Smooth muscle cell (in vitro differentiated cells): ENCODE measurements at regions not wholly inside any gene's neighbourhood (a gene's known extent, or its start where the extent isn't known, plus 50 kb on each side); places are given as distances from the start of the nearest gene placed in this dataset.

Source experiments
- DNase-seq: peaks from one replicate; lab custom pipeline; 2025; ENCODE audit not compliant: unreplicated experiment; lab: John Stamatoyannopoulos, UW
- H2AFZ ChIP-seq: fragments of 200-600 bp; sonication (generic); 2 replicates; pipeline ENCODE4 v1.6.0; 2016; ENCODE audit warnings: antibody characterized with exemption, low read depth, mild to moderate bottlenecking
- H3F3A ChIP-seq: fragments of 200-600 bp; sonication (generic); 2 replicates; pipeline ENCODE4 v1.6.0; 2017; ENCODE audit warnings: antibody characterized with exemption, low read depth
- H3K27ac ChIP-seq: fragments of 200-600 bp; sonication (generic); 2 replicates; pipeline ENCODE4 v1.5.1; 2016; ENCODE audit warnings: low read depth, mild to moderate bottlenecking
- H3K27me3 ChIP-seq: fragments of 200-600 bp; sonication (generic); 2 replicates; pipeline ENCODE4 v1.6.1; 2016; ENCODE audit warnings: low read depth, mild to moderate bottlenecking
- H3K36me3 ChIP-seq: fragments of 200-600 bp; sonication (generic); 2 replicates; pipeline ENCODE4 v1.5.1; 2016; ENCODE audit warnings: low read depth
- H3K4me1 ChIP-seq: fragments of 200-600 bp; sonication (generic); 2 replicates; pipeline ENCODE4 v1.5.1; 2016; ENCODE audit warnings: low read depth
- H3K4me2 ChIP-seq: fragments of 200-600 bp; sonication (generic); 2 replicates; pipeline ENCODE4 v1.6.0; 2016; ENCODE audit warnings: mild to moderate bottlenecking
- H3K4me3 ChIP-seq: fragments of 200-600 bp; sonication (generic); 2 replicates; pipeline ENCODE4 v1.5.1; 2016; ENCODE audit warnings: mild to moderate bottlenecking
- H3K79me2 ChIP-seq: fragments of 200-600 bp; sonication (generic); 2 replicates; pipeline ENCODE4 v1.6.0; 2016; ENCODE audit warnings: low read depth, mild to moderate bottlenecking
- H3K9ac ChIP-seq: fragments of 200-600 bp; sonication (generic); 2 replicates; pipeline ENCODE4 v1.6.0; 2016; ENCODE audit warnings: low read depth
- H3K9me3 ChIP-seq: fragments of 200-600 bp; sonication (generic); replicated peaks from 2 replicates; pipeline ENCODE4 v1.5.1; 2016; ENCODE audit warnings: low read depth
- H4K20me1 ChIP-seq: fragments of 200-600 bp; sonication (generic); 2 replicates; pipeline ENCODE4 v1.6.0; 2016; ENCODE audit warnings: low read depth
- CTCF ChIP-seq: fragments of 200-600 bp; sonication (generic); IDR thresholded peaks from 2 replicates; pipeline ENCODE4 v1.5.1; 2017; ENCODE audit warnings: borderline replicate concordance, mild to moderate bottlenecking, antibody characterized with exemption; ENCODE audit not compliant: insufficient read depth, poor library complexity, severe bottlenecking
- WGBS: methylation state at CpG from one replicate; pipeline ENCODE4 v1.1.7; 2016; ENCODE audit warnings: low lambda C conversion rate; 5-methylcytosine and 5-hydroxymethylcytosine counted together

GRCh38 chr13:111064661-111065060, 50.4 kb upstream of the ARHGEF7 start:
- no peak overlapping the region for H3K4me2 ChIP-seq
- no peaks in the 10 kb centered on the region for H3F3A ChIP-seq
- no peaks in the 10 kb centered on the region for H3K36me3 ChIP-seq
- no peaks in the 10 kb centered on the region for H3K27me3 ChIP-seq
- H3K9ac ChIP-seq = no peak overlapping the region
- H3K79me2 ChIP-seq = no peaks in the 10 kb centered on the region
- no peak for DNase-seq
- H3K4me1 ChIP-seq = no peaks in the 10 kb centered on the region
- H2AFZ ChIP-seq = no peak overlapping the region
- 87% methylated on average over 3 of the region's 3 CpGs for WGBS
- no peaks in the 10 kb centered on the region for H4K20me1 ChIP-seq
- no peak for TF ChIP-seq CTCF
- H3K9me3 ChIP-seq = no peaks in the 10 kb centered on the region
- H3K4me3 ChIP-seq = no peak overlapping the region
- H3K27ac ChIP-seq = no peak overlapping the region

- Histone ChIP-seq H3K4me2 (no peak overlapping the region), H3K9me3 (no peaks in the 10 kb centered on the region), H3K36me3 (no peaks in the 10 kb centered on the region), H3K9ac (no peak overlapping the region), H3K27me3 (no peaks in the 10 kb centered on the region), H3K4me3 (no peak overlapping the region), H3F3A (no peaks in the 10 kb centered on the region), H3K27ac (no peak overlapping the region), H3K4me1 (no peaks in the 10 kb centered on the region), H2AFZ (no peak overlapping the region), H3K79me2 (no peaks in the 10 kb centered on the region), H4K20me1 (no peaks in the 10 kb centered on the region)
- 82% methylated on average over 2 of the region's 2 CpGs for WGBS
- TF ChIP-seq CTCF = no peak
- DNase-seq = no peak
Measured at GRCh38 chr13:111062966-111063365, 52.1 kb upstream of the ARHGEF7 start.

- Histone ChIP-seq H3K4me3 (no peak overlapping the region), H3K4me1 (no peaks in the 10 kb centered on the region), H3K9ac (no peak overlapping the region), H3K36me3 (no peaks in the 10 kb centered on the region), H2AFZ (no peak overlapping the region), H4K20me1 (no peaks in the 10 kb centered on the region), H3K4me2 (no peak overlapping the region), H3F3A (no peaks in the 10 kb centered on the region), H3K9me3 (no peaks in the 10 kb centered on the region), H3K27me3 (no peaks in the 10 kb centered on the region), H3K27ac (no peak overlapping the region), H3K79me2 (no peaks in the 10 kb centered on the region)
- 96% methylated on average over 7 of the region's 7 CpGs for WGBS
- no peak for DNase-seq
- no peak for TF ChIP-seq CTCF
Measured at GRCh38 chr13:111062305-111062704, 52.8 kb upstream of the ARHGEF7 start.

- H3K27me3 ChIP-seq = no peaks in the 10 kb centered on the region
- H3K4me1 ChIP-seq = no peaks in the 10 kb centered on the region
- no peaks in the 10 kb centered on the region for H3K36me3 ChIP-seq
- H4K20me1 ChIP-seq = no peaks in the 10 kb centered on the region
- H3F3A ChIP-seq = no peaks in the 10 kb centered on the region
- H3K4me3 ChIP-seq = no peak overlapping the region
- DNase-seq = no peak
- WGBS = 96% methylated on average over 7 of the region's 7 CpGs
- H3K79me2 ChIP-seq = no peaks in the 10 kb centered on the region
- H3K27ac ChIP-seq = no peak overlapping the region
- H2AFZ ChIP-seq = no peak overlapping the region
- H3K9ac ChIP-seq = no peak overlapping the region
- H3K9me3 ChIP-seq = no peaks in the 10 kb centered on the region
- no peak for TF ChIP-seq CTCF
- no peak overlapping the region for H3K4me2 ChIP-seq
Measured at GRCh38 chr13:111061358-111062045, 53.6 kb upstream of the ARHGEF7 start.
